ENCODE measurements at regions not wholly inside any gene's neighbourhood (a gene's known extent, or its start where the extent isn't known, plus 50 kb on each side); places are given as distances from the start of the nearest gene placed in this dataset.
"Not testable (repeated sequence)": the region's sequence is repeated elsewhere in the genome, so short reads cannot be mapped to it uniquely, and the experiment has no call there.

GRCh38 chr13:86253497-86253896 is 454.3 kb upstream of the SLITRK6 start:
- H3K79me2 ChIP-seq (ENCODE audit: control insufficient read depth, insufficient read depth, low read length); POLR2A ChIA-PET; H3K4me1 ChIP-seq (ENCODE audit: control insufficient read depth, extremely low read depth, insufficient read depth, low read length); FAIRE-seq; H3K27me3 ChIP-seq (ENCODE audit: control insufficient read depth in 2 of 2, insufficient read depth in 2 of 2, low read length in 2 of 2); intact Hi-C loops (cut with micrococcal nuclease); H3K9me1 ChIP-seq (replicated peaks; ENCODE audit: control insufficient read depth, extremely low read depth, insufficient read depth, low read length); DNase-seq (ENCODE audit: low read depth, low spot score); H3K9ac ChIP-seq (replicated peaks; ENCODE audit: extremely low read depth, insufficient read depth, low read length); BruUV-seq (replicated peaks); dilution Hi-C loops (cut with MboI; ENCODE audit: extremely low pct_ligation_motif_present, low sequenced_read_pairs); H3K4me2 ChIP-seq (ENCODE audit: insufficient read depth, low read length); H2AFZ ChIP-seq (ENCODE audit: low read depth, low read length); H3K36me3 ChIP-seq (ENCODE audit: control insufficient read depth in 2 of 2, extremely low read depth in 1 of 2, insufficient read depth in 2 of 2, low read length in 2 of 2); CTCF ChIA-PET; H3K9me3 ChIP-seq (replicated peaks; ENCODE audit: control insufficient read depth, insufficient read depth, low read length); H3K27ac ChIP-seq (ENCODE audit: insufficient read depth, low read depth, low read length); H3K4me3 ChIP-seq (replicated peaks in 1 of 3; ENCODE audit: insufficient read depth in 1 of 3, low read depth in 1 of 3, low read length in 3 of 3); H4K20me1 ChIP-seq (replicated peaks; ENCODE audit: control insufficient read depth, extremely low read depth, insufficient read depth, low read length): not testable (repeated sequence)

- FAIRE-seq; H2AFZ ChIP-seq (ENCODE audit: low read depth, low read length); H3K9me3 ChIP-seq (replicated peaks; ENCODE audit: control insufficient read depth, insufficient read depth, low read length); H3K4me1 ChIP-seq (ENCODE audit: control insufficient read depth, extremely low read depth, insufficient read depth, low read length); H3K4me2 ChIP-seq (ENCODE audit: insufficient read depth, low read length); POLR2A ChIA-PET; H3K36me3 ChIP-seq (ENCODE audit: control insufficient read depth in 2 of 2, extremely low read depth in 1 of 2, insufficient read depth in 2 of 2, low read length in 2 of 2); H3K4me3 ChIP-seq (replicated peaks in 1 of 3; ENCODE audit: insufficient read depth in 1 of 3, low read depth in 1 of 3, low read length in 3 of 3); dilution Hi-C loops (cut with MboI; ENCODE audit: extremely low pct_ligation_motif_present, low sequenced_read_pairs); BruUV-seq (replicated peaks); H3K9me1 ChIP-seq (replicated peaks; ENCODE audit: control insufficient read depth, extremely low read depth, insufficient read depth, low read length); DNase-seq (ENCODE audit: low read depth, low spot score); H3K27me3 ChIP-seq (ENCODE audit: control insufficient read depth in 2 of 2, insufficient read depth in 2 of 2, low read length in 2 of 2); CTCF ChIA-PET; H3K79me2 ChIP-seq (ENCODE audit: control insufficient read depth, insufficient read depth, low read length); H3K27ac ChIP-seq (ENCODE audit: insufficient read depth, low read depth, low read length); H3K9ac ChIP-seq (replicated peaks; ENCODE audit: extremely low read depth, insufficient read depth, low read length); intact Hi-C loops (cut with micrococcal nuclease); H4K20me1 ChIP-seq (replicated peaks; ENCODE audit: control insufficient read depth, extremely low read depth, insufficient read depth, low read length): not testable (repeated sequence)
These were observed 456.6 kb upstream of the SLITRK6 start for GRCh38 chr13:86255820-86256219.

GRCh38 chr13:86269511-86269910 is 470.3 kb upstream of the SLITRK6 start:
- DNase-seq (ENCODE audit: low read depth, low spot score) (no peak), FAIRE-seq (no peak)
- H3K9me3 ChIP-seq (replicated peaks; ENCODE audit: control insufficient read depth, insufficient read depth, low read length): no peaks in the 10 kb centered on the region
- ChIA-PET POLR2A (no interaction called here), CTCF (no interaction called here)
- no peak overlapping the region for H3K4me3 ChIP-seq (replicated peaks in 1 of 3; ENCODE audit: insufficient read depth in 1 of 3, low read depth in 1 of 3, low read length in 3 of 3)
- no peaks in the 10 kb centered on the region for H3K27me3 ChIP-seq (ENCODE audit: control insufficient read depth in 2 of 2, insufficient read depth in 2 of 2, low read length in 2 of 2)
- no peak overlapping the region for H3K9ac ChIP-seq (replicated peaks; ENCODE audit: extremely low read depth, insufficient read depth, low read length)
- H3K4me1 ChIP-seq (ENCODE audit: control insufficient read depth, extremely low read depth, insufficient read depth, low read length): no peaks in the 10 kb centered on the region
- TF ChIP-seq MAX (IDR thresholded peaks at IDR 0.05; ENCODE audit: insufficient read depth, insufficient read length): no peak
- no peak for TF ChIP-seq POLR2A (IDR thresholded peaks at IDR 0.05; ENCODE audit: low read depth, low read length)
- no peak for TF ChIP-seq CTCF (IDR thresholded peaks at IDR 0.05; ENCODE audit: extremely low read depth in 1 of 2, insufficient read depth in 1 of 2, low read depth in 1 of 2, low read length in 2 of 2)
- TF ChIP-seq JUN (IDR thresholded peaks at IDR 0.05; ENCODE audit: borderline replicate concordance, insufficient read depth, insufficient read length, low read depth): no peak
- H2AFZ ChIP-seq (ENCODE audit: low read depth, low read length): no peak overlapping the region
- H3K36me3 ChIP-seq (ENCODE audit: control insufficient read depth in 2 of 2, extremely low read depth in 1 of 2, insufficient read depth in 2 of 2, low read length in 2 of 2): no peaks in the 10 kb centered on the region
- dilution Hi-C loops (cut with MboI; ENCODE audit: extremely low pct_ligation_motif_present, low sequenced_read_pairs): no loop called here
- H3K9me1 ChIP-seq (replicated peaks; ENCODE audit: control insufficient read depth, extremely low read depth, insufficient read depth, low read length): no peaks in the 10 kb centered on the region
- H3K79me2 ChIP-seq (ENCODE audit: control insufficient read depth, insufficient read depth, low read length): no peaks in the 10 kb centered on the region
- no peak overlapping the region for H3K4me2 ChIP-seq (ENCODE audit: insufficient read depth, low read length)
- H4K20me1 ChIP-seq (replicated peaks; ENCODE audit: control insufficient read depth, extremely low read depth, insufficient read depth, low read length): no peaks in the 10 kb centered on the region
- no peak overlapping the region for H3K27ac ChIP-seq (ENCODE audit: insufficient read depth, low read depth, low read length)
- intact Hi-C loops (cut with micrococcal nuclease): no loop called here
- no TSS peak for BruUV-seq (replicated peaks)
